ENCODE measurements at regions not wholly inside any gene's neighbourhood (a gene's known extent, or its start where the extent isn't known, plus 50 kb on each side); places are given as distances from the start of the nearest gene placed in this dataset.

DNA sequence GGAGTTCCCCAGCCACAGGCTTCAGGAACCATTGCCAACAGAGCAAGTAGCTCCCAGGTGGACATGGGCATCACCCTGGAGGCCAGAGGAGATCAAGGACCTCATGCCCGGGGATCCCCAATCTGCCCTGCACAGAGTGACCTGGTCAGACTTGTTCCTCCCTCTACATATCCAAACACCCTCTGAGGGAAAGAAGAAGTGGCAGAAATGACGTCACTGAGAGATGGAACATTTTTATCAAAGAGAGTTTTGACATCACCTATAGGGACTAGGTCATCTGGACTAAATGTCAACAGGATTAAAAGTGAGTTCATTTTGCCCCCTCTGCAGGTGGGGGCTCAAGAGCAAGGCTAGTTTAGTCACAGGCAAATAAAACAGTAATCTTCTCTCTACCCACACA is 273.7 kb downstream of the SKAP2 start:
- Histone ChIP-seq H3K9ac (ENCODE audit: low read length) (no peak overlapping the region), H3K4me3 (ENCODE audit: low read length) (no peak overlapping the region), H3K27me3 (ENCODE audit: insufficient read depth, low read depth, low read length) (no peaks in the 10 kb centered on the region), H3K36me3 (ENCODE audit: insufficient read depth, low read length) (no peaks in the 10 kb centered on the region), H3K27ac (ENCODE audit: low read length) (no peak overlapping the region), H3F3A (ENCODE audit: insufficient read depth, low read length, poor library complexity, severe bottlenecking) (no peaks in the 10 kb centered on the region), H3K4me2 (ENCODE audit: low read length) (no peak overlapping the region), H2AFZ (ENCODE audit: low read depth, low read length) (no peak overlapping the region), H3K79me2 (replicated peaks; ENCODE audit: insufficient read depth, low read length) (no peaks in the 10 kb centered on the region), H3K9me2 (ENCODE audit: insufficient read depth, low read length) (no peaks in the 10 kb centered on the region), H3K9me3 (ENCODE audit: low read length) (no peaks in the 10 kb centered on the region), H4K20me1 (ENCODE audit: insufficient read depth) (no peaks in the 10 kb centered on the region)
- no peak for TF ChIP-seq POLR2AphosphoS5 (IDR thresholded peaks at IDR 0.05)
- no peak for TF ChIP-seq RAD21 (conservative IDR thresholded peaks at IDR 0.05)
- no peak for TF ChIP-seq MXI1 (conservative IDR thresholded peaks at IDR 0.05; ENCODE audit: poor library complexity, severe bottlenecking)
- no peak for TF ChIP-seq SMC3 (conservative IDR thresholded peaks at IDR 0.05; ENCODE audit: poor library complexity)

DNA sequence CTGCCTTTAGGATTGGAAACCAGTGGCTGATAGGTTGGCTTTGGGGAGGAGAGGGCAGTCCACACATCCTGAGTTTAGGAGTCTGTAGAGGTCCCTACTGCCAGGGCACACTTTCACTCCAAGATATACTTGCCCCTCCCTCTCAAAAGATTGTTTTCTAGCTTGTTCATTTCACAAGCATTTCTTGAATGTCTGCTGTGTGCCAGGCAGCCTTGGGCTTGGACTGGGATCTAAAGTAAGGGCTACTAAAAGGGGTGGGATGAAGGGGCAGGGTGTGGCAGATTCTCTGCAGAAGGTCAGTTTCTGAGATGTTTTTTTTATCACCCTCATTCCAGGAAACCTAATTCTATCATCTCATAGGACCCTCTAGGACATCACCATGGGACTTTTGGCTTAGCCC is 272.4 kb downstream of the SKAP2 start:
- no peaks in the 10 kb centered on the region for H3K9me3 ChIP-seq (ENCODE audit: low read length)
- TF ChIP-seq, protein P1, sequence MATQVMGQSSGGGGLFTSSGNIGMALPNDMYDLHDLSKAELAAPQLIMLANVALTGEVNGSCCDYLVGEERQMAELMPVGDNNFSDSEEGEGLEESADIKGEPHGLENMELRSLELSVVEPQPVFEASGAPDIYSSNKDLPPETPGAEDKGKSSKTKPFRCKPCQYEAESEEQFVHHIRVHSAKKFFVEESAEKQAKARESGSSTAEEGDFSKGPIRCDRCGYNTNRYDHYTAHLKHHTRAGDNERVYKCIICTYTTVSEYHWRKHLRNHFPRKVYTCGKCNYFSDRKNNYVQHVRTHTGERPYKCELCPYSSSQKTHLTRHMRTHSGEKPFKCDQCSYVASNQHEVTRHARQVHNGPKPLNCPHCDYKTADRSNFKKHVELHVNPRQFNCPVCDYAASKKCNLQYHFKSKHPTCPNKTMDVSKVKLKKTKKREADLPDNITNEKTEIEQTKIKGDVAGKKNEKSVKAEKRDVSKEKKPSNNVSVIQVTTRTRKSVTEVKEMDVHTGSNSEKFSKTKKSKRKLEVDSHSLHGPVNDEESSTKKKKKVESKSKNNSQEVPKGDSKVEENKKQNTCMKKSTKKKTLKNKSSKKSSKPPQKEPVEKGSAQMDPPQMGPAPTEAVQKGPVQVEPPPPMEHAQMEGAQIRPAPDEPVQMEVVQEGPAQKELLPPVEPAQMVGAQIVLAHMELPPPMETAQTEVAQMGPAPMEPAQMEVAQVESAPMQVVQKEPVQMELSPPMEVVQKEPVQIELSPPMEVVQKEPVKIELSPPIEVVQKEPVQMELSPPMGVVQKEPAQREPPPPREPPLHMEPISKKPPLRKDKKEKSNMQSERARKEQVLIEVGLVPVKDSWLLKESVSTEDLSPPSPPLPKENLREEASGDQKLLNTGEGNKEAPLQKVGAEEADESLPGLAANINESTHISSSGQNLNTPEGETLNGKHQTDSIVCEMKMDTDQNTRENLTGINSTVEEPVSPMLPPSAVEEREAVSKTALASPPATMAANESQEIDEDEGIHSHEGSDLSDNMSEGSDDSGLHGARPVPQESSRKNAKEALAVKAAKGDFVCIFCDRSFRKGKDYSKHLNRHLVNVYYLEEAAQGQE (IDR thresholded peaks at IDR 0.05; ENCODE audit: borderline replicate concordance): no peak
- TF ChIP-seq EP300 (conservative IDR thresholded peaks at IDR 0.05; ENCODE audit: poor library complexity, severe bottlenecking): no peak
- no peak for TF ChIP-seq MXI1 (conservative IDR thresholded peaks at IDR 0.05; ENCODE audit: poor library complexity, severe bottlenecking)
- TF ChIP-seq POLR2AphosphoS5 (IDR thresholded peaks at IDR 0.05): no peak
- TF ChIP-seq TAF1 (IDR thresholded peaks at IDR 0.05; ENCODE audit: low read depth): no peak
- no peak for TF ChIP-seq RAD21 (conservative IDR thresholded peaks at IDR 0.05)
- TF ChIP-seq EZH2 (IDR thresholded peaks at IDR 0.05; ENCODE audit: borderline replicate concordance, insufficient read depth, low read length, poor library complexity, severe bottlenecking): no peak
- no peak for TF ChIP-seq SMC3 (conservative IDR thresholded peaks at IDR 0.05; ENCODE audit: poor library complexity)
- TF ChIP-seq, protein P2, sequence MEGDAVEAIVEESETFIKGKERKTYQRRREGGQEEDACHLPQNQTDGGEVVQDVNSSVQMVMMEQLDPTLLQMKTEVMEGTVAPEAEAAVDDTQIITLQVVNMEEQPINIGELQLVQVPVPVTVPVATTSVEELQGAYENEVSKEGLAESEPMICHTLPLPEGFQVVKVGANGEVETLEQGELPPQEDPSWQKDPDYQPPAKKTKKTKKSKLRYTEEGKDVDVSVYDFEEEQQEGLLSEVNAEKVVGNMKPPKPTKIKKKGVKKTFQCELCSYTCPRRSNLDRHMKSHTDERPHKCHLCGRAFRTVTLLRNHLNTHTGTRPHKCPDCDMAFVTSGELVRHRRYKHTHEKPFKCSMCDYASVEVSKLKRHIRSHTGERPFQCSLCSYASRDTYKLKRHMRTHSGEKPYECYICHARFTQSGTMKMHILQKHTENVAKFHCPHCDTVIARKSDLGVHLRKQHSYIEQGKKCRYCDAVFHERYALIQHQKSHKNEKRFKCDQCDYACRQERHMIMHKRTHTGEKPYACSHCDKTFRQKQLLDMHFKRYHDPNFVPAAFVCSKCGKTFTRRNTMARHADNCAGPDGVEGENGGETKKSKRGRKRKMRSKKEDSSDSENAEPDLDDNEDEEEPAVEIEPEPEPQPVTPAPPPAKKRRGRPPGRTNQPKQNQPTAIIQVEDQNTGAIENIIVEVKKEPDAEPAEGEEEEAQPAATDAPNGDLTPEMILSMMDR (IDR thresholded peaks at IDR 0.05; ENCODE audit: poor library complexity, severe bottlenecking): no peak
- no peaks in the 10 kb centered on the region for H3K27me3 ChIP-seq (ENCODE audit: insufficient read depth, low read depth, low read length)
- H3F3A ChIP-seq (ENCODE audit: insufficient read depth, low read length, poor library complexity, severe bottlenecking): no peaks in the 10 kb centered on the region
- no peak overlapping the region for H3K27ac ChIP-seq (ENCODE audit: low read length)
- H4K20me1 ChIP-seq (ENCODE audit: insufficient read depth): no peaks in the 10 kb centered on the region
- no peak overlapping the region for H3K4me3 ChIP-seq (ENCODE audit: low read length)
- no peaks in the 10 kb centered on the region for H3K9me2 ChIP-seq (ENCODE audit: insufficient read depth, low read length)
- no peaks in the 10 kb centered on the region for H3K79me2 ChIP-seq (replicated peaks; ENCODE audit: insufficient read depth, low read length)
- H3K9ac ChIP-seq (ENCODE audit: low read length): no peak overlapping the region
- H3K36me3 ChIP-seq (ENCODE audit: insufficient read depth, low read length): no peaks in the 10 kb centered on the region
- H3K4me2 ChIP-seq (ENCODE audit: low read length): no peak overlapping the region
- H2AFZ ChIP-seq (ENCODE audit: low read depth, low read length): no peak overlapping the region

DNA sequence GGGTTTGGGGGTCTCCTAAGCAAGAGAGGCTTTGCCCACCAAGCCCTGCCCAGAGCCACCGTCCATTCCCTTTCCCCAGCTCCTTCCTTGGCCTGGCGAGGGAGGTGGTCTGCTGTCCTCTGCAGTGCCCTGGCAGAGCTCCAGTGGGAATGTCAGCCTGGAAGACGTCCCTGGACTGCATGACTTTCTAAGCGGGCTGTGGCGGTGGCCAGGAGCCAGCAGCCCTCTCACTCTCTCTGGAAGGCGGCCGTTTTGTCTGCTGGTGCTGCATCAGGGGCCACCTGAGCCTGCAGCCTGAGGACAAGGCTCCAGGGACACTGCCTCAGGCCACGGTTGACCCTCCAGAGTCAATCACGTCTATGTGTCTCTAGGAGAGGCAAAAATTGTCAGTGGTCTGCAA is 271.0 kb downstream of the SKAP2 start:
- no peaks in the 10 kb centered on the region for H3F3A ChIP-seq (ENCODE audit: insufficient read depth, low read length, poor library complexity, severe bottlenecking)
- no peaks in the 10 kb centered on the region for H3K79me2 ChIP-seq (replicated peaks; ENCODE audit: insufficient read depth, low read length)
- H3K9me2 ChIP-seq (ENCODE audit: insufficient read depth, low read length): no peaks in the 10 kb centered on the region
- no peaks in the 10 kb centered on the region for H3K27me3 ChIP-seq (ENCODE audit: insufficient read depth, low read depth, low read length)
- H3K4me3 ChIP-seq (ENCODE audit: low read length): no peak overlapping the region
- H3K9me3 ChIP-seq (ENCODE audit: low read length): no peaks in the 10 kb centered on the region
- H3K36me3 ChIP-seq (ENCODE audit: insufficient read depth, low read length): no peaks in the 10 kb centered on the region
- no peak overlapping the region for H3K4me2 ChIP-seq (ENCODE audit: low read length)
- no peak overlapping the region for H3K27ac ChIP-seq (ENCODE audit: low read length)
- TF ChIP-seq RAD21 (conservative IDR thresholded peaks at IDR 0.05) (no peak), POLR2AphosphoS5 (IDR thresholded peaks at IDR 0.05) (no peak), EP300 (conservative IDR thresholded peaks at IDR 0.05; ENCODE audit: poor library complexity, severe bottlenecking) (no peak), TAF1 (IDR thresholded peaks at IDR 0.05; ENCODE audit: low read depth) (no peak), MXI1 (conservative IDR thresholded peaks at IDR 0.05; ENCODE audit: poor library complexity, severe bottlenecking) (no peak), EZH2 (IDR thresholded peaks at IDR 0.05; ENCODE audit: borderline replicate concordance, insufficient read depth, low read length, poor library complexity, severe bottlenecking) (no peak), SMC3 (conservative IDR thresholded peaks at IDR 0.05; ENCODE audit: poor library complexity) (no peak)
- TF ChIP-seq, protein P2 (IDR thresholded peaks at IDR 0.05; ENCODE audit: poor library complexity, severe bottlenecking): no peak
- TF ChIP-seq, protein P1 (IDR thresholded peaks at IDR 0.05; ENCODE audit: borderline replicate concordance): no peak
- H3K9ac ChIP-seq (ENCODE audit: low read length): no peak overlapping the region
- no peak overlapping the region for H2AFZ ChIP-seq (ENCODE audit: low read depth, low read length)
- no peaks in the 10 kb centered on the region for H4K20me1 ChIP-seq (ENCODE audit: insufficient read depth)

Data from neural cell (in vitro differentiated cells).